Skin of body (tissue), 2 donors: ENCODE measurements at regions not wholly inside any gene's neighbourhood (a gene's known extent, or its start where the extent isn't known, plus 50 kb on each side); places are given as distances from the start of the nearest gene placed in this dataset. TPM values are rescaled to one million over a fixed set of nuclear protein-coding genes. Genes with fewer than 3 reads are reported as not detected.
"Not testable (repeated sequence)": the region's sequence is repeated elsewhere in the genome, so short reads cannot be mapped to it uniquely, and the experiment has no call there.

Experiments used
- DNase-seq: peaks from one replicate; lab custom pipeline; 2025; lab: John Stamatoyannopoulos, UW
- small RNA-seq: library from RNA; depleted of rRNA; stranded (forward); fragments of <200 nt; gene quantifications from one replicate; pipeline ENCODE3, GENCODE V24; 2014; ENCODE audit warnings: low replicate concordance

GRCh38 chr1:228668553-228669241, 66.6 kb upstream of the RHOU start:
- DNase-seq = no peak

GRCh38 chr1:228669242-228669585, 66.1 kb upstream of the RHOU start:
- DNase-seq = no peak

- DNase-seq = not testable (repeated sequence)
Observed at GRCh38 chr1:228681076-228681565, 54.2 kb upstream of the RHOU start.

DNA sequence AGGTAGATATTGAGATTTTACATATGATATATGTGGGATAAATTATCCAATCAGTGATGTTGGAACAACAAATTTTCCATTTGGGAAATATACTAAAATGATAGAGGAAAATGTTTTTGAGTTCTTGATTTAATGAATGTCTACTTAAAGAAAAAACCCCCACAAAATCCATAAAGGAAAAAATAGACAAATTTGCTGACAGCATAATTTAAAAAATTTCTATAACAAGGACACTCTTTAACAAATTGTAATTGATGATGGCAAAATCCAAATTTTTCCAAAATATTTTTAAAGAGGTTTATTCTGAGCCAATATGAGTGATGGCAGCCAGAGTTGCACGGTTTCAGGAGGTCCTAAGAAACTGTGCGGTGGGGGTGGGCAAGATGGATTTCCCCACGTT, 51.9 kb upstream of the RHOU start:
- no peak for DNase-seq

- no peak for DNase-seq
Observed at GRCh38 chr1:228684607-228685006, 50.7 kb upstream of the RHOU start.

DNA sequence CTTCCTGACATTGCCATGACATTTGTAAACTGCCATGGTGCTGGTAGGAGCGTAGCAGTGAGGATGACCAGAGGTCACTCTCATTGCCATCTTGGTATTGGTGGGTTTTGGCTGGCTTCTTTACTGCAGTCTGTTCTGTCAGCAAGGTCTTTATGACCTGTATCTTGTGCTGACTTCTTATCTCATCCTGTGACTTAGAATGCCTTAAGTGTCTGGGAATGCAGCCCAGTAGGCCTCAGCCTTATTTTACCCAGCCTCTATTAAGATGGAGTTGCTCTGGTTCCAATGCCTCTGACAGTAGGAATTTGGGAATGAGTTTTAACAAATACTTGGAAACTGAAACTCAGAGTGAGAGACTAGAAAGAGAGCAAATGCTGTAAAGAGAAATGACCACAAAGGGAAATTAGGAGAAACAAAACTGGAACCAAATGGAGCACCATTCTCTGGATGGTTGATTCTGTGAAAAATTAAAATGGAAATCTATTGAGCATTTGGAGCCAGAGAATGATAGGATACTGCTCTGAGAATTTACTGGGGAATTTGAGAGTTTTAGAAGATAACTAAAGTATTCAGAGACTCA, 50.1 kb upstream of the RHOU start:
- no peak for DNase-seq

Small RNA genes in the stretch of these regions (small RNA-seq; reads per million reads assigned to genes)
- gene RF00432 = not detected
- gene RNA5S10 = not detected
- not detected for gene RNA5S11
- gene RNA5S12 = not detected
- gene RNA5S13 = not detected
- gene RNA5S14 = not detected
- gene RNA5S15 = not detected
- not detected for gene RNA5S16
- not detected for gene RNA5S17
- not detected for gene RNA5S2
- not detected for gene RNA5S3
- not detected for gene RNA5S4
- not detected for gene RNA5S5
- not detected for gene RNA5S6
- gene RNA5S7 = not detected
- not detected for gene RNA5S8
- not detected for gene RNA5S9
- not detected for gene RNA5SP18
